HUES6 (cell line): ENCODE measurements at regions not wholly inside any gene's neighbourhood (a gene's known extent, or its start where the extent isn't known, plus 50 kb on each side); places are given as distances from the start of the nearest gene placed in this dataset.

ENCODE experiments used
- H3K27ac ChIP-seq: 2 replicates; pipeline ENCODE4 v1.7.0; 2013; ENCODE audit warnings: low read depth, mild to moderate bottlenecking, low read length, inconsistent platforms
- H3K27me3 ChIP-seq: 2 replicates; pipeline ENCODE4 v1.6.1; 2013; ENCODE audit warnings: low read length; ENCODE audit not compliant: control insufficient read depth, insufficient read depth
- H3K36me3 ChIP-seq: 2 replicates; pipeline ENCODE4 v1.6.1; 2013; ENCODE audit warnings: low read length; ENCODE audit not compliant: control insufficient read depth, insufficient read depth
- H3K4me1 ChIP-seq: 2 replicates; pipeline ENCODE4 v1.6.1; 2013; ENCODE audit warnings: low read length; ENCODE audit not compliant: control insufficient read depth, insufficient read depth
- H3K4me3 ChIP-seq: 2 replicates; pipeline ENCODE4 v1.5.1; 2013; ENCODE audit warnings: low read depth, low read length
- H3K9ac ChIP-seq: one replicate; pipeline ENCODE4 v1.6.1; 2013; ENCODE audit warnings: mild to moderate bottlenecking, low read length
- H3K9me3 ChIP-seq: 2 replicates; pipeline ENCODE4 v1.6.1; 2013; ENCODE audit warnings: low read depth, low read length; ENCODE audit not compliant: control insufficient read depth, insufficient read depth

DNA sequence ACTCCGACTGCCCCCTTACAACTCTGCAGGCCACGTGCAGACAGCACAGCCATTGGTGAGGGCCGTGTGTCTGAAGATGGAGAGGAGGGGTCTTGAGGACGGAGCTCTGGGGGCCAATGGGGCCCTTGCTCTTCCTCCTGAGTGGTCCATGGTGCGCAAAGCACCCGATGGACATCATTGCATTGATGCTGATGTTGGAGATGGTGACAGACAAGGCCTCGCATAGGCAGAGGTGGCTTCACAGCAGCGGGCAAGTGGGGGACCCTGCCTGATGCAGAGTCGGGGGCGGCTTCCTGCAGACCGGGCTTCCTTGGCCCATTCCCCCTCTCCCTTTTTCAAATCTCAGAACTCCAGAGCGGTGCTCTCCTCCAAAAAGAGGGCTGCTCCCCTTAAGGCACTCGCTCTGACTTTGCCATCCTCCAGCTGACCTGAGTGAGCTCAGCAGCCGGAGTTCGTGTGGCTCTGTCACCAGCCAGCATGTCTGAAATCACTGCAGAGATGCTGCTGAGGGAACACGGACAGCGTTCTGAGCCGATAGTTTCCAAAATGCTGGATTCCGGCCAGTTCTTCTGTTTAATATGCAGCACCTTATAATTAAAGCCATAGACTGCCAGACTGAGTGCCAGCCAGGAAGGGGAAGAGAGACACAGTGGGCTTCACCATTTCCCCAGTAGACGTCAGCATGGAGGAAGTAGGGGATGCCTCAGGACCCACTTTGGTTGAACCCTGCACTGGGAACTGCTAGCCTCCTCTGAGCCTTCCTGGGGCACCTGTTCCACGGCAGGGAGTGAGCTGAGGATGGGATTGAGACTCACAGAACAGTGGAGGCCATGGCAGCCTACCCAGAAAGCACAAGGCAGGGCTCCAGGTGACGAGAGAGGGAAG, 278.2 kb downstream of the BRD1 start:
- Histone ChIP-seq H3K9me3 (peaks cover 20% of the 10 kb centered on the region), H3K9ac (no peak overlapping the region), H3K4me3 (no peak overlapping the region), H3K27me3 (no peaks in the 10 kb centered on the region), H3K4me1 (peaks cover 5% of the 10 kb centered on the region), H3K27ac (no peak overlapping the region), H3K36me3 (no peaks in the 10 kb centered on the region)

DNA sequence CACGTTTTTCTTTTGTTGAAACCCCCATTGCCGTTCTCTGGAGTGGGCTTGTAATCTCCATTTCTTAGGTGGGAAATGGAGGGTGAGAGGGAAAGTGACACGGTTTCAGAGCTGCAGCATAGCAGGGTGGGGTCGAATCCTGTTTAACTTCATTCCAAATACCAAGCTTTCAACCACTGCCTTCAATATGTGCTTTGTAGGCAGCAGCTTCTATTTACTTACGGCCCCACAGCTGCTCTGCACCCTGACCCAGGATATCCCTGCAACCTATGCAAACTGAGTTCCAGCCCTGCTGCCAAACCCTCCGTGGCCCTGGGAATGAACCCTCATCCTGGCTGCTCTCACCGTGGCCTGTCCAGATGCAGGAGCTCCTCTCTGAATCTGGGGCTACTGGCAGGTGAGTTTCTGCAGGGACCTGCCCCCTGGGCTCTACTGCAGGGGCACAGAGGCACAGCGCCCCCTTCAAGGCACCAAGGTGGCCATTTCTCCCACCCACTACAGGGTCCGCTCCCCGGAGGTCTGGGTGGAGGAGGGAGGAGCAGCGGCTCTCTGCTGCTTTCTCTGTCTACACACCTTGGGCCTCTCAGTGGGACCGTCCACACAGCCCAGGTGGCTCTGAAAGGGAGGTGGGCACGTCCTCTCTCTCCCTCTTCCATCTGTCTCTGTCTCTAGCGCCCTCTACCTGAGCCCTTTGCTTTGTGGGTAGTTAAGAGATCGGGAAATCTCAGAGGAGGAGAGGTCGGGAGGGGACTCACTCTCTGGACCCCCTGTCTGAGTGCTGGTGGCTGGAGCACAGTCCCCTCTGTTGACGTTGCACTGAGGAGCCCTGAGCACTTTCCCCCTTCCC, 279.1 kb downstream of the BRD1 start:
- H3K27me3 ChIP-seq: no peaks in the 10 kb centered on the region
- H3K9me3 ChIP-seq: peaks cover 20% of the 10 kb centered on the region
- H3K36me3 ChIP-seq: no peaks in the 10 kb centered on the region

DNA sequence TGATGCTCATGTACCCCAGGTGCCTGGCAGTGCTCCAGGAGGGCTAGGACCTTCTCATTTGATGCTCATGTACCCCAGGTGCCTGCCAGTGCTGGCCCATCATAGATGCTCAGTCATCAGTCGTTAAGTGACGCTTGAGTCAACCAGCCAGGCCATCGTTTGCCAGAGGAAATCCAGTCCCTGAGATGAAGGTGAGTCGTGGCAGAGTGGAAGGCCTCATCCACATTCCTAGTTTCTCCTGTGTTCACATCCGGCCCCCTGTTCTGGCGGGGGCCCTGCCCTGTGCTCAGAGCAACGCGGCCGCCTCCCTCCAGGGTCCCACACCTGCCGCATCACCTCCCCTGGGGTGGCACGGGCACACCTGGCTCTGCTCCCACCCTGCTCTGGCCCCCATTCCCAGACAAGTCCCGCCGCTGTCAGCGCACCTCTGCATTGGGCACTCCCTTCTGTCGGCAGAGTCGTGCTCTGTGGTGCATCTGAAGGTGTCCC, 279.9 kb downstream of the BRD1 start:
- Histone ChIP-seq H3K27ac (no peak overlapping the region), H3K9me3 (peaks cover 20% of the 10 kb centered on the region), H3K9ac (no peak overlapping the region), H3K4me3 (no peak overlapping the region), H3K4me1 (peaks cover 5% of the 10 kb centered on the region), H3K27me3 (no peaks in the 10 kb centered on the region), H3K36me3 (no peaks in the 10 kb centered on the region)

More for the DNA sequence above, 279.1 kb downstream of the BRD1 start:
- Histone ChIP-seq H3K4me1 (peaks cover 5% of the 10 kb centered on the region), H3K9ac (no peak overlapping the region), H3K27ac (no peak overlapping the region), H3K4me3 (no peak overlapping the region)

DNA sequence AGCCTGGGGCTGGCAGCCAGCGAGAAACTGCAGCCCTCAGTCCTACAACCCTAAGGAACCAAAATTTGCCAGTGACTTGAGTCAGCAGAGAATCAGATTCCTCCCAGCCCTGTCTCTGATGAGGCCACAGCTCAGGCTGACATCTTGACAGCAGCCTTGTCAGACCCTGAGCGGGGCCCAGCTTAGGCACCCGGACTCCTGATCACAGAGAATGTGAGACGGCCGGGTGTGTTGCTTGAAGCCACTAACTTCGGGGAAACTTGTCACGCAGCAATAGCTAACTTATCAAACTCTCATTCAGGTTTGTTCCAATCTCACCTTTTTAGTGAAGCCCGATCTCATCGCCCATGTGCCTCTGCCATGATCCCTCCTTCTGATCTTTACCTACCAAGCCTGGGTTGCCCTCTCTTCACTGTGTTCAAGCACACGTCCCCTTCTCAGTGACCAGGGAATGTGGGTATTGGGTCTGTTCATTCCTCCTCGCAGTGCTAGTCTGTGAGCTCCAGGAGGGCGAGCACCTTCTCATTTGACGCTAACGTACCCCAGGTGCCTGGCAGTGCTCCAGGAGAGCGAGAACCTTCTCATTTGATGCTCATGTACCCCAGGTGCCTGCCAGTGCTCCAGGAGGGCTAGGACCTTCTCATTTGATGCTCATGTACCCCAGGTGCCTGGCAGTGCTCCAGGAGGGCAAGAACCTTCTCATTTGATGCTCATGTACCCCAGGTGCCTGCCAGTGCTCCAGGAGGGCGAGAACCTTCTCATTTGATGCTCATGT, 280.7 kb downstream of the BRD1 start:
- Histone ChIP-seq H3K27me3 (no peaks in the 10 kb centered on the region), H3K4me1 (peaks cover under 1% of the 10 kb centered on the region; the same call in 1 of the 2 replicates), H3K27ac (no peak overlapping the region)

DNA sequence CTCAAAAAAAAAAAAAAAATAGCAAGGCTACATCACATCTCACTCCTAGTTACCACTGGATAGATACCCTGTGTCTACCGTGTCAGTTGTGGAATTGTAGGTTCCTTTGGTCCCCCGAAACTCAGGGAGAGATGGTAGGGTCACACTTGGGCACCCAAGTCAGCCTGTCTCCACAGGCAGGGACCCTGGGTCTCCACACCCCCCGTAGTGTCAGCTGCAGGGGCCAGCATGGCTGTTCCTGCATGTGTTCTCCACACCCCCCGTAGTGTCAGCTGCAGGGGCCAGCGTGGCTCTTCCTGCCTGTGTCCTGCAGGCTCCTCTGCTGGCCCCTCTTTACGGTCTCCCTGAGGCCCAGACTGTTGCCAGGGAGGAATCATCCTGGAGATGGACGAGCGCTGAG, 282.1 kb downstream of the BRD1 start:
- no peaks in the 10 kb centered on the region for H3K27me3 ChIP-seq
- no peaks in the 10 kb centered on the region for H3K36me3 ChIP-seq
- no peak overlapping the region for H3K4me3 ChIP-seq
- no peaks in the 10 kb centered on the region for H3K4me1 ChIP-seq
- H3K9me3 ChIP-seq: peaks cover 14% of the 10 kb centered on the region
- H3K9ac ChIP-seq: no peak overlapping the region
- no peak overlapping the region for H3K27ac ChIP-seq

More for the DNA sequence above, 280.7 kb downstream of the BRD1 start:
- no peaks in the 10 kb centered on the region for H3K36me3 ChIP-seq
- H3K9ac ChIP-seq: no peak overlapping the region
- peaks cover 20% of the 10 kb centered on the region for H3K9me3 ChIP-seq
- no peak overlapping the region for H3K4me3 ChIP-seq

- H3K27me3 ChIP-seq: no peaks in the 10 kb centered on the region
- H3K4me3 ChIP-seq: no peak overlapping the region
- no peaks in the 10 kb centered on the region for H3K36me3 ChIP-seq
- H3K9ac ChIP-seq: no peak overlapping the region
- H3K9me3 ChIP-seq: peaks cover 5% of the 10 kb centered on the region; the same call in 1 of the 2 replicates
- H3K27ac ChIP-seq: no peak overlapping the region
- no peaks in the 10 kb centered on the region for H3K4me1 ChIP-seq
Measured at GRCh38 chr22:49544286-49544685, 283.4 kb downstream of the BRD1 start.

GRCh38 chr22:49543876-49544275, 283.8 kb downstream of the BRD1 start:
- H3K27me3 ChIP-seq: no peaks in the 10 kb centered on the region
- no peak overlapping the region for H3K4me3 ChIP-seq
- H3K4me1 ChIP-seq: no peaks in the 10 kb centered on the region

DNA sequence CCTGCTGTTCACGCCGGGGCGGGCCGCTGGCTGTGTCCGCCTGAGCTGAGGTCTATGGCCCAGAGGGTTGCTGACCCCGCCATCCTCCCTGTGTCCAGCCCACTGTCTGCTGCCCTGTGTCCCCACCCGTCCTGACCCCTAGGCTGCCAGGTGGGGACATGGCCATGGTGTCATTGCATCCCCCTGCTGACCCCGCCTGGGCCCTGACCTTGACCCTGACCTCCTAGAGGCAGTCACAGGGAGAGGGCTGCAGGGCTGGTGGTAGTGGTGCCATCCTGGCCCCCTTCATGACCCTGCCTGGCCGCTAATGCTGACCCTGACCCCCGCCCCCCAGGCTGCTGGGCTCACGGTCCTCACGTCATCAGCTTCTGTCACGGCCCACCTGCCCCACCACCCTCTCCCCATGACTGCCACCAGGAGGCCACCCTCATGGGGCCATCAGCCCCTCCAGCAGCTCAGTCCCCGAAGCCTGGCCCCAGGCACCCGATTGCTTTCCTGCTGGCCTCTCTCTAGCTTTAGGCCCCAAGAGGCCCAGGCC, 285.9 kb downstream of the BRD1 start:
- Histone ChIP-seq H3K9ac (no peak overlapping the region), H3K36me3 (no peaks in the 10 kb centered on the region), H3K27me3 (no peaks in the 10 kb centered on the region), H3K9me3 (peaks cover 2% of the 10 kb centered on the region; the same call in 1 of the 2 replicates), H3K4me3 (no peak overlapping the region), H3K4me1 (peaks cover 11% of the 10 kb centered on the region), H3K27ac (no peak overlapping the region)

More at GRCh38 chr22:49543876-49544275, 283.8 kb downstream of the BRD1 start:
- Histone ChIP-seq H3K9me3 (peaks cover 5% of the 10 kb centered on the region; the same call in 1 of the 2 replicates), H3K36me3 (no peaks in the 10 kb centered on the region), H3K9ac (no peak overlapping the region), H3K27ac (no peak overlapping the region)

DNA sequence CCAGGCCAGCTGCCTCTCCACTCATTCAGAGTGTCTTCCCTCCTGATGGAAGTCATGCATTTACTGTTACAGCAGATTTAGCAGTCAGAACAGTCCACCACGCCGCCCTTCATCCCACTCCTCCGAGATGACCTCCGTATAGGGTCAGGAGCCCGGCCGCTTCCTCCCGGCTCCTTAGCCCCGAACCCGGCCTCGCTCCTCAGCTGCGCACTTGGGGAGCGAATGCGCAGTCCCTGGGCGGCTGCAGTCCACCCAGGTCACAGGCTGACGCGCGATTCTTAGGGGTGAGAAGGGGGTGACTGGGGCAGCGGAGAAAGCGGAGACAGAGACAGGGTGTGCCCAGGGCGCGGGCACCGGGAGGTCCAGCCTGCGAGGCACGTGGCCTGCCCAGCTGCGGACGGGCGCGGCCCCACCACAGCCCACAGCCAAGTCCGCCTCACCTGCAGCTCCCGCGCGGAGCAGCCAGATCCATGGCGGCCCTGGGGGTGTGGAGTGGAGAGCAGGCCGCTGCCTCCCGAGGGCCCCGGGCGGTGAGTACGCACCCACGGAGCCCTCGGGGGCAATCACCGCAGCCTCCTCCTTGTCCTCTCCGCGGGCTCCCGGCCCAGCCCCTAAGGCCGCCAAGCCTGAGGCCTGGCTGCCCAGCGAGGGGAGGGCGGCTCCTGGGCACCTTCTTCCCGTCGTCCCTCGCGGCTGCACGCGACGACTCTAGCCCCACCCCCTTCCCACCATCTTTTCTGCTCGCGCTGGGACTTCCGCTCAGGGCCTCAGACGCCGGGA, 286.6 kb downstream of the BRD1 start:
- H3K9me3 ChIP-seq: no peaks in the 10 kb centered on the region
- no peak overlapping the region for H3K9ac ChIP-seq
- no peaks in the 10 kb centered on the region for H3K27me3 ChIP-seq

More for the DNA sequence above, 286.6 kb downstream of the BRD1 start:
- Histone ChIP-seq H3K4me1 (peaks cover 17% of the 10 kb centered on the region), H3K36me3 (no peaks in the 10 kb centered on the region), H3K4me3 (no peak overlapping the region), H3K27ac (no peak overlapping the region)
